ENCODE measurements at regions not wholly inside any gene's neighbourhood (a gene's known extent, or its start where the extent isn't known, plus 50 kb on each side); places are given as distances from the start of the nearest gene placed in this dataset.

DNA sequence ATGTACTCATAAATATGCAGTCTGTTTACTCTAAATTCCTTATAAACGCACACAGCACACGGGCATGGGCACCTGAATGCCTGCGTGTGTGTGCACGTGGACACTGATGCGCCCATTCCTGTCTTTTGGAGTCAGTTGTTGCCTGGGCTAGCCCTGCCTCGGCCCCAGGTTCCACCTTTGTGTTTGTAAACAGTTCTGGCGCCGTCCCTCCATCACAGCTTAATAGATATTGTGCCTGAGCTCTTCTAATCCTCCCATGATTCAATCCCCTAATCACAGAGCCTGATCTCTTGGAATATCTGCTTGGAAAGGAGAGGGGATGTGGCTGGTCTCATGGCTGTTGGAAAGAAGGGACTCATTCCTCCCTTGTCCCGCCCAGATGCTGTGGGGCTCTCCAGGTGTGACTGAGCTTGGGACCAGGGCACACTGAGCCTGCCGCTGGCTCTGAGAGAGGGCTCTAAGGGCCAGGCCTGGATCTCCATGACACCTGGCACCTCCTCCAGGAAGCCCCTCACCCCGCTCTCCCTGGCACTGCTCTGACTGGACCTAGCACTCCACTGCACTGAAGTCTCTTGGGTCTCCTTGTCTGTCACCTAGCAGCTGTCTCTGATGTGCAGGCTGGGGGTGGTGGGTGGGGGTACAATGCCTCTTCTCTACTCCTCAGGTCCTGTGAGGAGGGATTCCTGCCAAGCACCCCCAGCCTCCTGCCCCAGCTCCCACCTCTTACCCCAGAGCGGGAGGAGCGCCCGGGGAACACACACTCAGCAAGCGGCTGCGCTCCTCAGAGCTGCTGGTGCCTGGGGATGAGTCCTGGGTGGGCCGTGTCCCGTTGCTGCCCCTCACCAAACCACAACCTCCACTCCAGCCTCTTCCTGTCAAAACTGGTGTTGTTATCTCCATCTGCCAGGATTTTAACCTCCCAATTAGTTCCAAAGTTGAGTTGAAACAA lies 181.3 kb downstream of the INHBB start:
- H3K4me3 ChIP-seq (ENCODE audit: control insufficient read depth, low read depth, low read length) = no peak overlapping the region
- TF ChIP-seq, protein P1, sequence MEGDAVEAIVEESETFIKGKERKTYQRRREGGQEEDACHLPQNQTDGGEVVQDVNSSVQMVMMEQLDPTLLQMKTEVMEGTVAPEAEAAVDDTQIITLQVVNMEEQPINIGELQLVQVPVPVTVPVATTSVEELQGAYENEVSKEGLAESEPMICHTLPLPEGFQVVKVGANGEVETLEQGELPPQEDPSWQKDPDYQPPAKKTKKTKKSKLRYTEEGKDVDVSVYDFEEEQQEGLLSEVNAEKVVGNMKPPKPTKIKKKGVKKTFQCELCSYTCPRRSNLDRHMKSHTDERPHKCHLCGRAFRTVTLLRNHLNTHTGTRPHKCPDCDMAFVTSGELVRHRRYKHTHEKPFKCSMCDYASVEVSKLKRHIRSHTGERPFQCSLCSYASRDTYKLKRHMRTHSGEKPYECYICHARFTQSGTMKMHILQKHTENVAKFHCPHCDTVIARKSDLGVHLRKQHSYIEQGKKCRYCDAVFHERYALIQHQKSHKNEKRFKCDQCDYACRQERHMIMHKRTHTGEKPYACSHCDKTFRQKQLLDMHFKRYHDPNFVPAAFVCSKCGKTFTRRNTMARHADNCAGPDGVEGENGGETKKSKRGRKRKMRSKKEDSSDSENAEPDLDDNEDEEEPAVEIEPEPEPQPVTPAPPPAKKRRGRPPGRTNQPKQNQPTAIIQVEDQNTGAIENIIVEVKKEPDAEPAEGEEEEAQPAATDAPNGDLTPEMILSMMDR (conservative IDR thresholded peaks at IDR 0.05; ENCODE audit: control insufficient read depth, insufficient read depth, low read depth, low read length) = no peak
- no peak for DNase-seq (ENCODE audit: low read depth)

DNA sequence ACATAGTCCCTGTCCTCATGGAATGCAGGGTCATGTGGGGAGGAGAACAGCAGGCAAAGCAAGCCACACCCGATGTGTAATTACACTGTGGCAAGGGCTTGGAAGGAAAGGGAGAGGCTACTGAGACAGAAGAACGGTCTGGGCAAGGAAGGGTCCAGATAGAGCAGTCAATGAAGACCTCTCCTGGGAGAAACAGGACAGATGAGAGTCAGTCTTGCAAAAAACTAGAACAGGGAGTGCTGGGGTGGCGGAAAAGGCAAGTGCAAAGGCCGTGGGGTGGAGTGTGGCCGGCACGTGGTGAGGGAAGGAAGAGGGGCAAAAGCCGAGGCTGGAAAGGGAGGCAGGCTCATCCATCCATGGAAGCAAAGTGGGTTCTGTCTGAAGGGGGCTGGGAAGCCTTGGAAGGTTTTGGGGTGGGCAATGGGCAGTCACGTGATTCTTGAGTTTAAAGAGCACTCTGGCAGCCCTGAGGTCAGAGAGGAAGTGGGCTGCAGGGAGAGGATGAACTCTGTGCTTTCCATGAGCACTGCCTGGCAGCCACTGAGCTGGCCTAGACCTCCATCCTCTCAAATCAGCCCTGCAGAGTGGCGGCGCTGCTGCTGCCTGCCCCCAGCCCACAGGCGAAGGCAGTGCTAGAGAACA lies 182.2 kb downstream of the INHBB start:
- TF ChIP-seq, protein P1 (conservative IDR thresholded peaks at IDR 0.05; ENCODE audit: control insufficient read depth, insufficient read depth, low read depth, low read length) = no peak
- no peak for DNase-seq (ENCODE audit: low read depth)
- no peak overlapping the region for H3K4me3 ChIP-seq (ENCODE audit: control insufficient read depth, low read depth, low read length)

DNA sequence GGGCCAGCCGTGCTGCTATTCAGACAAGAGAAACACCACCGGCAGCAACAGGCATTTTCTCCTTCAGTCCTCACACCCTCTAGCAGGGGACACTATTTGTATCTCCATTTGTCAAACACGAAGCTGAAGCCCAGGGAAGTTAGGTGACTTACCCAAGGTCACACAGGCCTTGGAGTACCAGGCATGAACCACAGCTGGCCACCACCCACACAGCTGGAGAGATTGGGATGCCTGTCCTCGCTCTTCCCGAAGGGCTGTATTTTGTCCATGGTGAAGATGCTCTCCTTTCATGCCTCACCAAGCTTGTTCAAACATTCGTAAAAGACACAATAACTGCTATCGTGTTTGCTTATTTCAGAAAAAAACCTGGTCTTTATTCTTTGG lies 182.7 kb downstream of the INHBB start:
- TF ChIP-seq, protein P1 (conservative IDR thresholded peaks at IDR 0.05; ENCODE audit: control insufficient read depth, insufficient read depth, low read depth, low read length) = no peak
- H3K4me3 ChIP-seq (ENCODE audit: control insufficient read depth, low read depth, low read length) = no peak overlapping the region
- no peak for DNase-seq (ENCODE audit: low read depth)

DNA sequence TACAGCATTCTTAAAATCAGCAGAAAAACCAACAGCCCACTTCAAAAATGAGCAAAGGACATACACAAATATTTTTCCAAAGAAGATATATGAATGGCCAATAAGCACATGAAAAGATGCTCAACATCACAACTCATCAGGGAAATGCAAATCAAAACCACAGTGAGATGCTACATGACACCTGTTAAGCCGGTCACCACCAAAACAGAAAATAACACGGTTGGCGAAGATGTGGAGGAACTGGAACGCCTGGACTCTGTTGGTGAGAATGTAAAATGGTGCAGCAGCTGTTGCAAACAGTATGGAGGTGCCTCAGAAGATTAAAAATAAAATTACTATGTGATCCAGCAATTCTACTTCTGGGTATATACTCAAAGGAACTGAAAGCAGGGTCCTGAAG lies 184.8 kb downstream of the INHBB start:
- TF ChIP-seq, protein P1 (conservative IDR thresholded peaks at IDR 0.05; ENCODE audit: control insufficient read depth, insufficient read depth, low read depth, low read length) = no peak
- no peak for DNase-seq (ENCODE audit: low read depth)

DNA sequence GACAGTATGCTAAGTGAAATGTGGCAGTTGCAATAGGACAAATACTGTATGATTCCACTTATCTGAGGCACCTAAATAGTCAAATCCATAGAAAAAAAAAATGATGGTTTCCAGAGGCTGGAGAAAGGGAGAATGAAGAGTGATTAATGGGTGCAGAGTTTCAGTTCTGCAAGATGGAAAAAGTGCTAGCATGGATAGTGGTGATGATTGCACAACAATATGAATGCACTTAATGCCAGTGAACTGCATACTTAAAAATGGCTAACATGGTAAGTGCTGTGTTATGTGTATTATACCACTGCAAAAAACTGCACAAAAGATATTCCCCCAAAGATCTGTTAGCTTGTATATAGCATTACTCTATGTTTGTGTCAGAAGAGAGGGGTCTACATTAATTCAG lies 185.4 kb downstream of the INHBB start:
- no peak overlapping the region for H3K4me3 ChIP-seq (ENCODE audit: control insufficient read depth, low read depth, low read length)
- TF ChIP-seq, protein P1 (conservative IDR thresholded peaks at IDR 0.05; ENCODE audit: control insufficient read depth, insufficient read depth, low read depth, low read length) = no peak
- DNase-seq (ENCODE audit: low read depth) = peak; percentile 47

More for the DNA sequence above, 184.8 kb downstream of the INHBB start:
- H3K4me3 ChIP-seq (ENCODE audit: control insufficient read depth, low read depth, low read length) = no peak overlapping the region

DNA sequence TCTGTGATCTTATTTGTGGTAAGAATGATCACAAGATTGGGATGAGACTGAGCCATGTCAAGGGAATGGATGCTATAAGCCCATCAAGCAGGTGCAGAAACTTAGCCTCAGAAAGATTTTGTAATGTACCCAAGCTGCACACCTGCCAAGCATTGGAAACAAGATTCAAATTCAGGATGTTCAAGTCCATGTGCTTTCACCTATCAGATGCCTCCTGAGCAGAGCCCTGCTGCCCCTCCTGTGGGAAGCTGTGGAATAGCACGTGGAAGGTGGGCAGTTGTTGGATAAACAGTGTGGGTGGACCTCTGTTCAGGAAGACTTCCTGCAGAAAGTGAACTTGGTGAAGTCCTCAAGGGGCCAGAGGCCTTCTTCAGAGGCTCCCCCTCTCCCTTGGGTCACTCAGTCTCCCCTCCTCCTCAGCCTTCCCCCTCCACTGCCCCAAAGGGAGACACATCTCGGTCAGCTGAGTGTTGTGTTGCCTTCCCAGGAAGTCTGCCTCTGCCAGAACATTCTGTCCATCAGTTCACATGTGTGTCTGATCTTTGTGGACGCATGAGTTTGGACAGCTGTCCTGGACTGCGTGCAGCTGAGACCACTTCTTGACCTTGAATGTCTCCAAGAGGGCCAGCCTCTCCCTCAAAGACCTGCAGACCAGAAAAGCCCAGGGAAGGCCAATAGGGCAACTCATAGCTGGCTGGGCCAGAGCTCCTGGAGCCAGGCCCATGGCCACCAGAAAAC lies 186.1 kb downstream of the INHBB start:
- TF ChIP-seq, protein P1 (conservative IDR thresholded peaks at IDR 0.05; ENCODE audit: control insufficient read depth, insufficient read depth, low read depth, low read length) = no peak
- peak; percentile 81 for DNase-seq (ENCODE audit: low read depth)
- no peak overlapping the region for H3K4me3 ChIP-seq (ENCODE audit: control insufficient read depth, low read depth, low read length)
